HG02852 (cell line): ENCODE measurements at regions not wholly inside any gene's neighbourhood (a gene's known extent, or its start where the extent isn't known, plus 50 kb on each side); places are given as distances from the start of the nearest gene placed in this dataset.

ENCODE experiments used
- ATAC-seq: cut with Tn5 transposase; IDR thresholded peaks from one replicate; pipeline ENCODE4 v1.9.1; 2021; ENCODE audit warnings: mild to moderate bottlenecking, moderate library complexity; ENCODE audit not compliant: unreplicated experiment

- no peak for ATAC-seq
Measured at GRCh38 chr15:93887151-93887550, 344.2 kb upstream of the MCTP2 start.

DNA sequence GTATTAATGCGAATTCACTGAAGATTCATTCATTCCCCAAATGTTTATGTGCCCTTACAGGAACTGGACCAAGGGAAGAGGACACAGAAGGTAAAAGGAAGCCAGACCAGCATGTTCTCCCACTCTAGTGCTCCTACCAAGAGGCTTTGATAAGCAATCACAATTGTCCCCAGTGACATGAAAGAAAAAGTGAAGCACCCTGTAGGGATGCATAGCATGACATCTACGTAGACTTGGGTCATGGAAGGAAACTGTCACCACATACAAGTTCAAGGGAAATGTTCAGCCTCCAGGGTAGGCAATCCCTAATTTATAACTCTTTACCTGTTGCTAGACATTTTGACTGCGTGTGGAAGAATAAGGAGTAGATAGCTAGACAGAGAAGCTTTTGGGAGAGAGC, 348.6 kb upstream of the MCTP2 start:
- ATAC-seq = no peak

GRCh38 chr15:93882141-93882540, 349.2 kb upstream of the MCTP2 start:
- ATAC-seq = no peak

DNA sequence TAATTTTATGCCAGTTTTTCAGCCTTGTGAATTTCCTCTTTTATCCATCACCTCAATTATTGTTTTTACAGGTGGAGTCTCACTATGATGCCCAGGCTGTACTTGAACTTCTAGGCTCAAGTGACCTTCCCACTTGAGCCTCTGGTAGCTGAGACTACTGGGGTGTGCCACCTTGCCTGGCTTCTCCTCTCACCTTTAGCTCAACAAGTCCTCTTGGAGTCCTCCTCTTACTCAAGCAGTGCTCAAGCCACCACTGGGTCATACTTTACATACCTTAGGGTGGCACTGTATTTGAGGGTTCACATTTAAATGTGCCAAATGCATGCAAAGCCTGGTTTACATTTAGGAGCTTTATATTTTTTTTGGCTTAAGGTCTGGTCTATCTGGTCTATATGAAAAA, 350.1 kb upstream of the MCTP2 start:
- ATAC-seq = no peak

GRCh38 chr15:93880358-93880757, 351.0 kb upstream of the MCTP2 start:
- no peak for ATAC-seq

- no peak for ATAC-seq
Measured at GRCh38 chr15:93870583-93870982, 360.8 kb upstream of the MCTP2 start.

GRCh38 chr15:93866948-93867347, 364.4 kb upstream of the MCTP2 start:
- no peak for ATAC-seq

- ATAC-seq = no peak
Measured at GRCh38 chr15:93866476-93866875, 364.9 kb upstream of the MCTP2 start.

GRCh38 chr15:93865586-93865985, 365.8 kb upstream of the MCTP2 start:
- ATAC-seq = no peak

- ATAC-seq = no peak
Measured at GRCh38 chr15:93862791-93863190, 368.6 kb upstream of the MCTP2 start.

GRCh38 chr15:93861956-93862741, 369.2 kb upstream of the MCTP2 start:
- no peak for ATAC-seq

GRCh38 chr15:93861413-93861812, 369.9 kb upstream of the MCTP2 start:
- ATAC-seq = no peak

DNA sequence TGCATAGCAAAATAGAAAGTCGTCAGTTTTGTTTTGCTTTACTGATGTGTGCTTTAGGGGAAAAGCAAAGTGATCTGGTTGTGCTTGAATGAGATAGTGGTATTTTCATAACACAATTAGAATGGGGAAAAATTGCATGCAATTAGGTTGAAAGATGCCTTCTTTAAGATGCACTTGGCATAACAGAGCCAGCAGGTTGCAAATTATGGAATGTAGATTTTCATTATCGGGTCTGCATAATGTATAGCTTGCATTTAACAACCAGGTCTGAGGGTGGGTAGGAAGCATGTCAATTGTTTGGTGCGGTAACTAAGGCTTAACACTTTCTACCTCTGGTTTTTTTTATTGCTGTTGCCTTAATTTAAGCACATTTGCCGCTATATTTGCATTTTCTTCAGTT, 370.7 kb upstream of the MCTP2 start:
- ATAC-seq = no peak

DNA sequence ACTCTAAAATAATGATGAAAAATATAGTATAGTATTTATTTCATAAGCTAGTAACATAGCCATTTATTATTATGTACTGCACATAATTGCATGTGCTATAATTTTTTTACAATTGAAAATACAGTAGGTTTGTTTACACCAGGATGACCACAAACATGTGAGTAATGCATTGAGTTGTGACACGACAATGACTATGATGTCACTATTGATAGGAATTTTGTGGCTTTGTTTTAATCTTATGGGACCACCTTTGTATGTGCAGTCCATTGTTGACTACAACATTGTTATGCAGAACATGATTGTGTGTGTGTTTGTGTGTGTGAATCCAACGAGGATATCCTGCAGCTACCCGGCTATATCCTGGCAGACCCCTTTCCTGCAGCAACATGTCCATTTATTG, 372.2 kb upstream of the MCTP2 start:
- no peak for ATAC-seq

DNA sequence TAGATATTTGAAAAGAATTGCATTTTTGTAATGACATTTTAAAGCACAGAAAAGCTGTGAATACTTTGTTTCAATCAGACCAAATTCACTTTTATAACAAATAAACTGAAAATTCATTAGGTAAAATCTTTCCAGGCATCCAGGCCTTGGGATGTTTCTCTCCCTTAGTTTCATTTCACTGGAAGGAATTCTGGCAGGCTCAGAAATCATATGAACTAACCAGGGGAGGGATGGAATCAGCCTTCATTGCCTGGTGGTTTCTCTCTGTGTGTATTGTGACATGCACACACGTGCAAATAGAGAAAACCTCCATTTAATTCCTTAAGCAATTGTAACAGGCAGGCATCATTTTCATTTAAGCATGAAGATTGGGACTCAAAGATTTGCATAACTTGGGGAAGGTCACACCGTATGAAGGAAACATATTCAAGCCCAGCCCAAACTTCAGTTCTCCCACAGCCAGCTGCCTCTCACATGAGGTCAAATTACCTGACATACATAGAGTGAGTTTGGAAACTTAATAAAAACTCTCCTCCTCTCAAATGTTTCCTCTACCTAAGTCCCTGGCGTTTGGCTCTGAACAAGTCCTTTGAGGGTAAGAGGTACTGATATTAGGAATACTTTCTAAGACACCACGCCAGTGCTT, 376.1 kb upstream of the MCTP2 start:
- no peak for ATAC-seq

DNA sequence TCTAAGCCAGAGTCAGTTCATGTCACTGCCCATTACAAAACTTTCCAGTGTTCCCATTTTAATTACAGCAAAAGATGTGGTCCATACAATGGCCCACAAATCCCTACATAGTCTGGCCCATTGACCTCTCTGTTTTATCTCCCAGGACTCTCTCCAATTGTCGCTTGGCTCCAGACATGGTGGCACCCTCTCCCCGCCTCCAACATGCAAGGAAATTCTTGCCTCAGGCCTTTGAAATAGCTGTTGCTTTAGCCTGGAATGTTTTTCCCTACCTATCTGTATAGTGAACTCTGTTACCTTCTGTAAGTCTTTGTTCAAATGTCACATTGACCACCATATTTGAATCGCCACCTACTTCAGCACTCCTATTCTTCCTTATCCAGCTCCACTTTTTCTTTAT, 377.3 kb upstream of the MCTP2 start:
- ATAC-seq = no peak

GRCh38 chr15:93852761-93853160, 378.6 kb upstream of the MCTP2 start:
- ATAC-seq = no peak

DNA sequence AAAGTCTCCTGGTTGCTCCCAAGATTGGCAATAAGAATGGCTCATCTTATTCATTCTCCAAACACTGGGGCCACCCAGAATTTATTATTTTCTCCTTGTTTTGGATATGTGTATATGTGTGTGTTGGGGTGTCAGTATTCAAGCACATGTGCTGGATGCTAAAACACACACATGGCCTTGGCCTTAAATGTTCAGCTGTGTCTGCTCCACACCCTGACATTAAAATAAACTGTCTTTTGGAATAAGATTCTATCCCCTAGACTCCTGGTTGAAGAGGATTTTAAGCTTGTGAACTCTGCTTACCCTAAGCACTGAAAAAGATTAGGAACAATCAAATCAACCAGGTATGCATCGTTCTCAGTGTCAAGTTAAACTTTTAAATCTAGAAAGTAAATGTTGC, 382.9 kb upstream of the MCTP2 start:
- no peak for ATAC-seq

- ATAC-seq = no peak
Measured at GRCh38 chr15:93848076-93848475, 383.3 kb upstream of the MCTP2 start.

DNA sequence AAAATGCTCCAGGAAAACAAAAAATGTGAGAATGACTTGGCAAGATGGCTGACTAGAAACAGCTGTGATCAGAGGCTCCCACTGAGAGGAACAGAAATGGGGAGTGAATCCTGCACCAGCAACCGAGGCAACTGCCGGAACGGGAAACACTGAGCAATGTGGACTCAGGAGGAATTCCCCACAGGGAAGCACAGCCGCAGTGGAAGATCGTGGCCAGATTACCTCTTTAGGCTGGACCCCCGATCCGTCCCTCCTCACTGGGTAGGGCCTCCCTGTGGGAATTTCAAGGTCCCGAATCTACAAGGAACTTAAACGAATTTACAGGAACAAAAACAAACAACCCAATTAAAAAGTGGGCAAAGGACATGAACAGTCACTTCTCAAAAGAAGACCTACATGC, 385.2 kb upstream of the MCTP2 start:
- no peak for ATAC-seq

GRCh38 chr15:93837450-93837849, 393.9 kb upstream of the MCTP2 start:
- no peak for ATAC-seq

DNA sequence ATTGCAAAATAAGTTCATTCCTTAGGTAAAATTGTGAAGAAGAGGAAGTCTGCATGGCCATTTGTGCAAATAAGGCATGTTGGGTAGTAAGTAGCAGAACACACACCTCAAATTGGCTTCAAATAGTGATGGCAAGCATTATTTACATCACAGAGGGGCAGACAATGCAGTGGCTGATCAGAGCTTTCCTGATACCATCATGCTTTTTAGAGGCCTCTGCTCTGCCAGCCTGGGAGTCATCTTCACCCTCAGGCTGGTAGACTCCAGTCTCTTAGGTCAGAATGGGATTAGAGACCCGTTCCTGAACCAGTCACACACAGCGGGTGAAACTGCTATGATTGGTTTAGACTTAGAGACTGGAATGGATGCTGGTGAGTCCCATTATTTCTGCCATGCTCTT, 396.0 kb upstream of the MCTP2 start:
- no peak for ATAC-seq

DNA sequence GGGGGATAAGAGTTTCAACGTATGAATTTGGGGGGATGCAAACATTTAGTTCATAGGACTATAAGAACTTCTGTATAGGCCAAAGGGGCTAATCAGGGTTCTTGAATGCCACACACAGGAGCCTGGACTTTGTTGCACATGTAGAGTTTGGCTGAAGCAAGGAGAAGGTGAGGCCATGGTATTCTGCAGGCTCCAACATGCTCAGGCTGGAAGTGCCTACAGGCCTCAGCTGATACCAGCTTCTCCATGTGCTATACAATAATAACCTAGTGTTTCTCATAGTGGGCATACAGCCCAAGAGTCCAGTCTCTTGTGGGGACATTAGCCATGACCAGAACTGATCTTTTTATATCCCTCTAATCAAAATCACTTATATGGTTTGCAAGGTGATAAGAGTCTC, 399.7 kb upstream of the MCTP2 start:
- no peak for ATAC-seq
